ENCODE measurements at regions not wholly inside any gene's neighbourhood (a gene's known extent, or its start where the extent isn't known, plus 50 kb on each side); places are given as distances from the start of the nearest gene placed in this dataset.

DNA sequence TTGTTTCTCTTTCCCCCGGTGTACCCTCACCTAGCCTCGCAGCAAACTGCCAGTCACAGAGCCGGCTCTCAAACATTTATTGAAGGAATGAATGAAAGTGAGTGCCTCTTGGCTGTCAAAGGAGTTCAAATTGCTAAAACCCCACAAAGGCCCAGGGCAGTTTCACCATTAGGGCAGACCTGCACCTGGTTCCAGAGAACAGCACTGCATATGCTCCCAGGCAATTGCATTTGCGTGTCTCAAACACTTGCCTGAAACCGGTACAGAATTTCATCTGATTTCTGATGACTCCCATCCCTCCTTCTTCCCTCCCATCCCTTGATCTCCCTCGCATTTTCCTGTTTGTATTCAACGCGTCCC, 165.6 kb upstream of the ZNF462 start:
- TF ChIP-seq, protein P1, sequence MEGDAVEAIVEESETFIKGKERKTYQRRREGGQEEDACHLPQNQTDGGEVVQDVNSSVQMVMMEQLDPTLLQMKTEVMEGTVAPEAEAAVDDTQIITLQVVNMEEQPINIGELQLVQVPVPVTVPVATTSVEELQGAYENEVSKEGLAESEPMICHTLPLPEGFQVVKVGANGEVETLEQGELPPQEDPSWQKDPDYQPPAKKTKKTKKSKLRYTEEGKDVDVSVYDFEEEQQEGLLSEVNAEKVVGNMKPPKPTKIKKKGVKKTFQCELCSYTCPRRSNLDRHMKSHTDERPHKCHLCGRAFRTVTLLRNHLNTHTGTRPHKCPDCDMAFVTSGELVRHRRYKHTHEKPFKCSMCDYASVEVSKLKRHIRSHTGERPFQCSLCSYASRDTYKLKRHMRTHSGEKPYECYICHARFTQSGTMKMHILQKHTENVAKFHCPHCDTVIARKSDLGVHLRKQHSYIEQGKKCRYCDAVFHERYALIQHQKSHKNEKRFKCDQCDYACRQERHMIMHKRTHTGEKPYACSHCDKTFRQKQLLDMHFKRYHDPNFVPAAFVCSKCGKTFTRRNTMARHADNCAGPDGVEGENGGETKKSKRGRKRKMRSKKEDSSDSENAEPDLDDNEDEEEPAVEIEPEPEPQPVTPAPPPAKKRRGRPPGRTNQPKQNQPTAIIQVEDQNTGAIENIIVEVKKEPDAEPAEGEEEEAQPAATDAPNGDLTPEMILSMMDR (IDR thresholded peaks at IDR 0.05; ENCODE audit: low read length): no peak
- TF ChIP-seq EZH2 (optimal IDR thresholded peaks at IDR 0.05; ENCODE audit: low read depth, low read length): no peak

Measured in MM.1S (cell line).